Vagina (tissue), 2 donors: ENCODE measurements at regions not wholly inside any gene's neighbourhood (a gene's known extent, or its start where the extent isn't known, plus 50 kb on each side); places are given as distances from the start of the nearest gene placed in this dataset.

ENCODE experiments used
- POLR2A ChIP-seq, 2 donors: fragments of 450-650 bp; IDR thresholded peaks; one replicate each; pipeline ENCODE4 v1.6.1; 2017; ENCODE audit warnings: antibody characterized with exemption in 2 of 2, mild to moderate bottlenecking in 2 of 2, moderate library complexity in 2 of 2
- POLR2AphosphoS5 ChIP-seq, 2 donors: sonication (generic); formaldehyde crosslinking; IDR thresholded peaks; one replicate each; pipeline ENCODE4 v1.9.0; 2017; ENCODE audit warnings: antibody characterized with exemption in 2 of 2, mild to moderate bottlenecking in 2 of 2, low read depth in 1 of 2; ENCODE audit not compliant: insufficient read depth in 1 of 2
- TF ChIP-seq, protein P1 (sequence below), 3 experiments: fragments of 450-650 bp in 2 of 3; fragments of 200-600 bp in 1 of 3; sonication (generic) in 1 of 3; IDR thresholded peaks; one replicate each; pipeline ENCODE4 v1.5.1; 2017 to 2019; ENCODE audit warnings: antibody characterized with exemption in 3 of 3, mild to moderate bottlenecking in 2 of 3, moderate library complexity in 2 of 3

DNA sequence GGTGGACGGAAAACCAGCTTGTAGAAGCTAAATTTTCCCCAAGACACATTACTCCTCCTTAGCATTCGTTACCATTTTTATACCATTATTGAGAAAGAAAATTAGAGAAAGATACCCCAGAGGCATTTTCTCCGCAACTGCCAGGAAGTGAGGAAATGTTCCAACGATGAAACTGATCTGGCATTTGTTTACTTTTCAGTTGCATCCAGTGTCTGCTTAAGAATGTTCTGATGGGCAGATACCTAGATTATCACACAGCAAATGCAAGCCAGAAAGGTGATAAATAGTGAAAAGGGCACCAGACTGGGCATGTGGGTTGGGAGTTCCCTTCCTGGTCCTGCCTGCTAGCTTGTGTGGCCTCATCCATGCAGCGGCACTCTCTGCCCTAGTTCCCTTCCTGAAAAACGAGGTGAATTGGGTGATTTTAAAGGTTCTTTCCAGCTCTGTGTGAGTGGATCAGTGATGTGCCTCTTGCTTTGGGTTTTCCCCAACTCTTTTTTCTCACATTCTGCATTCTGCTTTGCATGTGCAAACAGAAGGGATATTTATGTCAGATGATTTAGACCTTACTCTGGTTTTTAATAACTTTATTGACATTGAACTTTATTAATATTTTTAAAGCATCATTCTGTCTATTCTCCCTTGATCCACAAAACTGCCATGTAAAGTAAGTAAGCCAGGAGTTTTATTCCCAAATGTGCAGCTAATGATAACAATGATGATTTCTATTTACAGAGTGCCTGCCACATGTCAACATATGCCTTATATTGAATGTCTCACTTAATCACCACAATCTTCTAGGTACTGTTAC, 139.6 kb downstream of the INSIG2 start:
- TF ChIP-seq POLR2AphosphoS5 (IDR thresholded peaks at IDR 0.05; ENCODE audit: insufficient read depth in 1 of 2, low read depth in 1 of 2) = no peak
- TF ChIP-seq, protein P1, sequence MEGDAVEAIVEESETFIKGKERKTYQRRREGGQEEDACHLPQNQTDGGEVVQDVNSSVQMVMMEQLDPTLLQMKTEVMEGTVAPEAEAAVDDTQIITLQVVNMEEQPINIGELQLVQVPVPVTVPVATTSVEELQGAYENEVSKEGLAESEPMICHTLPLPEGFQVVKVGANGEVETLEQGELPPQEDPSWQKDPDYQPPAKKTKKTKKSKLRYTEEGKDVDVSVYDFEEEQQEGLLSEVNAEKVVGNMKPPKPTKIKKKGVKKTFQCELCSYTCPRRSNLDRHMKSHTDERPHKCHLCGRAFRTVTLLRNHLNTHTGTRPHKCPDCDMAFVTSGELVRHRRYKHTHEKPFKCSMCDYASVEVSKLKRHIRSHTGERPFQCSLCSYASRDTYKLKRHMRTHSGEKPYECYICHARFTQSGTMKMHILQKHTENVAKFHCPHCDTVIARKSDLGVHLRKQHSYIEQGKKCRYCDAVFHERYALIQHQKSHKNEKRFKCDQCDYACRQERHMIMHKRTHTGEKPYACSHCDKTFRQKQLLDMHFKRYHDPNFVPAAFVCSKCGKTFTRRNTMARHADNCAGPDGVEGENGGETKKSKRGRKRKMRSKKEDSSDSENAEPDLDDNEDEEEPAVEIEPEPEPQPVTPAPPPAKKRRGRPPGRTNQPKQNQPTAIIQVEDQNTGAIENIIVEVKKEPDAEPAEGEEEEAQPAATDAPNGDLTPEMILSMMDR (IDR thresholded peaks at IDR 0.05) = no peak
- TF ChIP-seq POLR2A (IDR thresholded peaks at IDR 0.05) = no peak
